NCI-H1092 treated with DMSO at 0.1 percent for 48 hours (cell line): ENCODE measurements at regions not wholly inside any gene's neighbourhood (a gene's known extent, or its start where the extent isn't known, plus 50 kb on each side); places are given as distances from the start of the nearest gene placed in this dataset.

Experiments
- DNase-seq: peaks from one replicate; lab custom pipeline; 2025; lab: John Stamatoyannopoulos, UW

DNA sequence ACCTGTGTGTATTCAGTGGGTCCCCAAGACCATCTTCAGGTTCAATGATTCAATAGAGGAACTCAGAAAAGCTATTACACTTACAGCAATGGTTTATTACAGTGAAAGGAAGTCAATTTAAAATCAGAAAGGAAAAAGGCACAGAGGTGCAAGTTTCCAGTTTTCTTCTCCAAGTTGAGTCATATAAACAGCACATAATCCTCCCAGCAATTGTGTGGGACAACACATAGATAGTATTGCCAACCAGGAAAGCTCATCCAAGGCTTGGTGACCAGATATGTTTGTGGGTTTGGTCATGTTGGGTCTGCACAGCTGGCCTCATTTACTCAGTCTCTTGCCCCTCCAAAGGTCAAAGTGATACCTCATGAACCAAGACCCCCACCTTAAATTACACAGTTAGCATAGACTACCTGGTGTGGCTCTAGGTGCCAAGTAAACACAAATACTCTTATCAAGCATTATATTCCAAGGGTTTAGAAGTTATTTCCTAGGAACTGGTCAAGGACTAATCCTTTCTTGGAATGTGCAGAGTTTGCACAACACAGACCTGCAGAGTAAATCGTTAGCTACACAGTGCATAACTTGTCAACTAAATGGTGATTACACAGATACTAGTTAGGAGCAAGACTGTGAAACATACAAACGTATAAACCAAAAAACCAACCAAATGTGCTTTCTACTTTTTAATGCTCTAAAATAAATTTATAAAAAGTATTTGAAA lies 777.3 kb downstream of the PCDH18 start:
- DNase-seq: no peak

DNA sequence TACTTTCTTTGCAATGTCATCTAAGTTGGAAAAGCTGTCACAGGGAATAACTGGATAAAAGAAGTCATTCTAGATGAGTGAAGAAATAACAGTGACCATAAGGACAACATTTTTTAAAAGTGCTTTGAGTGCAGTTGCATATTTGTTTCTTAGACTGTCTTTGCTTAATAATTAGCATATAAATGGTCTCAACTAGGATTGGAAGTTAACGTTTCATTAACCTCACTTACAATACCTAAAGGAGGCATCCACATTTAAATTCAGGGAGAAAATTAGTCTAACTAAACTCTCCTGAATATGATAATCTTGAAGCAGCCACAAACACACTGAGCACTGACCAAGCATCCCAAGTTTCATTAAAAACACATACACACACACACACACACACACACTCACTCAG lies 780.7 kb downstream of the PCDH18 start:
- DNase-seq: no peak

DNA sequence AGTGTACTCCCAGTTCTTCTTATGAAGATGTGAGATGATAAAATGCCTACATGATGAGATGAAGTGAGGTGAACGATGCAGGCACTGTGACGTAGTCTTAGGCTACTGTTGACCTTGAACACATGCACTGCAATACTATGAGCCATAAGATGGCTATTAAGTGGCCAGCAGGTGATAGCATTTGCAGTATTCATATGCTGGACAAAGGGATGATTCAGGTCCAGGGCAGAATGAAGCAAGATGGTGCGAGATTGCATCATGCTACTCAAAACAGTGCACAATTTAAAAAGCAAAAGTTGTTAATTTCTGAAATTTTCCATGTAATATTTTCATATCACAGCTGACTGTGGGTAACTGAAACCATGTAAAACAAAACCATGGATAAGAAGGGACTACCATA lies 781.4 kb downstream of the PCDH18 start:
- DNase-seq: no peak

DNA sequence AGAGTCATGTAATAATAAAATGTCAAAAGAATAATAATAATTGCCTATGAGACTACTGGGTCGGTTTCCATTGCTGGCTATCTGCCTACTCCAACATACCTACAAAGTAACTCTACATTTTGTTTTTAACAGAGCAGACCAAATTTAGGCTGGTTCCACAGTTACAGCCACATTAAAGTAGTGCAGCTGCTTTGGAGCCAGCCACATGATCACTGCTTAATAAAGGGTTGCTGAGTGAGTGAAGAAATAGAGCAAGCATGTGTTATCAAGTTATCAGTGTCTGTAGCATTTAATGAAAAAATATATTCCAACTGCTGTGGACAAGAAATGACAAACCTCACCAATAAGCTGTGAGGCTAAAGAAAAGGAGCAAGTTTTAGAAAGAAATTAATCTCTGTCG lies 782.3 kb downstream of the PCDH18 start:
- DNase-seq: no peak

DNA sequence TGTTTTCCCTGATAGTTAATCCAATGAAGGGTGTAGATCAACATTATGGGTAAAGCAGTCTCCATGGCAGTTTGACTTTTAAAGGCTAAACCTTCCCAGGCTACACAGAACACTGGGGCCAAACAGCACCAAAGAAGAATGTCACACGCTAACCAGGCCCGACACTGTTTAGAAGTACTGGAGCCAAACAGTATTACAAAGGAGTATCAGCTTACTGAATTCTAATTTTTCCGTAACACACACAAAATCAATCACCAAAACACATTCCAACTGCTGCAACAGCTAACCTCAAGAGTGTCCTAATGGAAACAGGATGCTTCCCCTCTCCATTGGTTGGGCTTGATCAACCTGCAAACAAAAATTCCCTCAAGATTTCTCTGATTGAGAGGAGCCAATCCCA lies 783.5 kb downstream of the PCDH18 start:
- DNase-seq: no peak

DNA sequence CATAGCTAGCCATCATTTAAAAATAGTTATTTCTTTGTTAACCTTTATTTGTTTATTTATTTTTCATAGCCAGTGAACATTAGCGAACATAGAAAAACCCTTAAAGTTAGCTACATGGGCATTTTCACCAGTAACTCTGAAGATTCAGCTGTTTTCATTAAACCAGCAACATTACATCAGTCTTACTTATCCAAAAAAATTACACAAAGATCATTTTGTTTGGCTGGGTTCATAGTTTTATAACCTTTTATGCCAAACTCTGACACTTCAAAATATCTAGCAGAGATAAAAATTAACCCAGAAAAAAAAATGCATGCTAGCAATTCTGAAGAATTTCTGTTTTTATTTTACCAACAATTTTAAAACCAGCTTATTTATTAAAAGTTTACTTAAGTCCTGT lies 784.1 kb downstream of the PCDH18 start:
- no peak for DNase-seq

DNA sequence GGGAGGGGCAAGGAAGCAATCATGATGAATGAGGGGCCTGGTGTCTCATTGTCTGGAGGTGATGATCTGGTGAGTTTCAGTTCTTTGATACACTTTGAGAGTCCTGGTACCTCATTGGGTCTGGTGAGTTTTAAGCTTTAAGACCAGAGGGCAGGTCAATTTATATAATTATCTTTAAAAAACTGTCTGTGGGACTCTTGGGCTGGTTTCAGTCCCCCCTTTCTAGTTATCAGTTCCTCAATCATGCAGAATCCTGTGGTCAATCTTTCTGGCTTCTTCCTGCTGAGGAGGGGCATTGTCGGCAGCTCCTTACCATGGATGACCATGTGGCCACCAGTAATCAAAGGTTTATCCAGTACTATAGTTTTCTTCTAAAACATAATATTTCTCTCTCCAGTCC lies 789.1 kb downstream of the PCDH18 start:
- no peak for DNase-seq

DNA sequence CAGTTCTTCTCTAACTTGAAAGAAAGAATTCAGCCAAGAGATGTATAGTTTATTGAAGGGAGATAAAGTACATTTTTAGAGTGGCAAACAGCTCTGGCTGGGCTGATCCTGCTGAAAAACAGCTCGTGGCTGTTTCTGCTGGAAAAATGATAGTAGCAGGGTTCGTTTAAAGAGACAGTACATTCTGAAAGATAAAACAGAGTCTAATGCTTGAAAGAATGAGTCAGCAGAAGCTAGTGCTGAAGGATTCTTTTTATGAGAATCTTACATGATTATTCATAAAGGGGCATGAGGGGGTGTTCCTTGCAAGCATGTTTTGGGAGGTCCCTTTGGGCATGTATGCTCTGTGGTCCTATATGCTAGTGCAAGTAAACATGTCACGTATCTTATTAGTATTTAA lies 790.0 kb downstream of the PCDH18 start:
- DNase-seq: no peak

DNA sequence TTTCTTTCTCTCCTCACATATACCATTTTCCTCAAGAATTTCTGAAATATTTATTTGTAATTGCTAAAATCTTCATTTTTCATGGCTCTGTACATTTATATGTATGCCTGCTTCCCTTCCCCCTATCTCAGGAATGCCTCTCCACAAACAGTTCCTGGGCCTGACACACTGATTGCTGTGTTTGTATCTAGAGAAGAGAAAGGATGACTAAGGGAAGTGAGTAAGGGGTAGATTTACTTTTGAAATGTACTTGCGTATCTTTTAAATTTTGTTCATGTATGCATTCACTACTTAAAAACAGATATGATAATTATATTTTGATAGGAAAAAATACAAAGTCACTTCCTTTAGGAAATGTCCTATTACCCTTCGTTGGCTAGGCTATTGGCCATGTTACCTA lies 790.8 kb downstream of the PCDH18 start:
- no peak for DNase-seq

DNA sequence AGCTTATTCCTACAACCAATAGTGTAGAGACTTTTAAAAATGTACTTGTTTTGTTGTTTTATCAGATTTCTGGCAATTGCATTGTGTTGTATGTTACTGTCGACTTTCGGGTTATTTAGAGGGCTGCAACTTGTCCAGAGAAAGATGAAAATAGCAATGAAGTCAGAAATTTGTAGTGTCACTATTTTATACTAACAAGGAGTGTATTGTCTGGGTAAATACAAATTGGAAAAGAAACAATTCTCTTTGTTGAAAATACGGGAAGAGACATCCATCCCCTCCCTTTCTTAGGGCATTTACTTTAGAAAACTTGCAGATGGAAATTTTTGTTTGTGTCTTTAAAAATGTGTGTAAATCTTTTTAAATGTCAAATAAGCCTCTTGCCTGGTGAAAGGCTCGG lies 792.0 kb downstream of the PCDH18 start:
- DNase-seq: no peak

DNA sequence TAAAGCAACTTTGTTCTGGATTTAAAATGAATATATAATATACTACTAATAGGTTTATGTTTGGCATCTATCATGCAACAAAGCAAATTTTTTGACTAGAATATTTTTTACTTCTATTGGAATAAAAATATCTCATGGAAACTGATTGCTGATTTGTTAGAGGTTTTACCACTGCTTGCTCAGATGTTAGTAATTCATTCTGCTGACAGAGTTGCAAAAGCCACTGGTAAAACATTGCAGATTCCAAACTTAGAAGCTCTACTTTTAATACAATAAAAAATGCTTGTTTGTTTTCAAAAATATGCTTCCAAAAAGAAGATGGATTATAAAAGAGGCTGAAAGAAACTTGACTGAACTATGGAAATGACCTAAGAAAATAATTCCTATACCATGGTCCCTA lies 795.2 kb downstream of the PCDH18 start:
- DNase-seq: no peak

DNA sequence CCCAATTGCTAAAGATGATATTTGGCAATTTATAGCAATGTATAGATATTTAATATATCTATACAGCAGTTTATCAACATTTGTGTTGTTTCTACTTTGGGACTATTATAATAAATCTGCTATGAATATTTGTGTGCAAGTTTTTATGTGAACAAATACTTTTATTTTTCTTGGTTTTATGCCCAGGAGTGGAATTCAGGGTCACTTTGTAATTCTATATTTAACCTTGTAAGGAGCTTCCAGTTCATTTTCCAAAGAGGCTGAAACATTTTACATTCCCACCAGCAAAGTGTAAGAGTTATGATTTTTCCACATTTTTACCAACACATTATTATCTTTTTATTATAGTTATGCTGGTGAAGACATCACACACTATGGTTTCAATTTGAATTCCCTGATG lies 801.3 kb downstream of the PCDH18 start:
- no peak for DNase-seq

DNA sequence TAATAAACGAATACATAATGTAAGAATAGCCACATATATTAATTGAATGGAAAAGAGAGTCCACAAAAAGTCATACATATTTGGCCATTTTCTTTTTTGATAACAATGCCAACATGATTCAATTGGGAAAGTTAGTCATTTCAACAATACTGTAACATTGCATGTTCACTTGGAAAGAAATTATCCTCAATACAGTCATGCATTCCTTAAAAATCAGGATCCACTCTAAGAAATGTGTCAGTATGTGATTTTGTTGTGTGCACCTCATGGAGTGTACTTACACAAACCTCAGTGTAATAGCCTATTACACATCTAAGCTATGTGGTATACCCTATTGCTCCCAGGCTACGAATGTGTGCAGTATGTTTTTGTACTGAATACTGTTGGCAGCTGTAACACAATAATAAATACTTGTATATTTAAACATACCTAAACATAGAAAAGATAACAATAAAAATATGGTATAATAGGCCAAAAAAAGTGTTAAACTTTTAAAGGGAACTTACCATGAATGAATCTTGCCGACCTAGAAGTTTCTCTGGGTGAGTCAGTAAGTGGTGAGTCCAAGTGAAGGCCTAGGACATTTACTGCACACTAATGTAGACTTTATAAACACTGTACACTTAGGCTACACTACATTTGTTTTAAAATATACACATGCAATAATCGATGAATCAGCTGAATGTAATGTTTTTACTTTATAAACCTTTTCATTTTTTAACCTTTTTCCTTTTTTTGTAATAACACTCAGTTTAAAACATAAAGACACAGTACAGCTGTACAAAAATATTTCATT lies 806.8 kb downstream of the PCDH18 start:
- DNase-seq: no peak

DNA sequence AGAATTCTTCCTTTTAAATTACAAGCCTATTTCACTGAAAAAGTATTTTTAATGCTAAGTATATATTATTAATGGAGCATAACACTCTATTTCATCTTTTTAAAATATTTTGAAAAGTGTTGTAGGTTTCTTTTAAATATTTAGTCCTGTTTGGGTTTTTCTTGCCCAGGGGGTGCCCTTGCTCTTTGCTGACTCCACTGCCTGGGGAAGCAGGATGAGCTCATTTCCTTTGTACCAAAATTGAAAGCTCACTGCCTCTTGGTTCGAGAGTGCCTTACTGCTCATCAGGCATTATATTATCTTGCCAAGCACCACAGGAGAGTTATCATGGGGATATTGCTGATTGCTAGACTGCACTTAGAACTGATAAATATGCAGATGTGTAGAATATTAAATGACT lies 819.2 kb downstream of the PCDH18 start:
- DNase-seq: no peak

DNA sequence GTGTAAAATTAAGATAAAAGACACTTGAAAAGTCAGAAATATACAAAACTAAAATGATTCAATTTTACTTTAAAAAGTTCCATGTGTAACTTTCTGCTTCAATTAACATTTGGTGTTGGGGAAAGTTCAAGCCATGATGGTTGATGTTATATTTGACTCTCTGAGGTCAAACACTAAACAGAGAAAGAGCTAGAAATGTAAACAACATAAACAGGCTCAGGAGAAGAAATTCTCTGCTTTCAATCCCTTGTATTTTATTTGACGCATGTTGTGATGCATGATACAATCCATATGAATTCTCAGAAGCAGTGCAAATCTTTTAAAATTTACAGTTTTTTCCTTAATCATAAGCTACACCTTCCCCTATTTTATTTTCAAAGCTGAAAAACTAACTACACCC lies 822.4 kb downstream of the PCDH18 start:
- no peak for DNase-seq

DNA sequence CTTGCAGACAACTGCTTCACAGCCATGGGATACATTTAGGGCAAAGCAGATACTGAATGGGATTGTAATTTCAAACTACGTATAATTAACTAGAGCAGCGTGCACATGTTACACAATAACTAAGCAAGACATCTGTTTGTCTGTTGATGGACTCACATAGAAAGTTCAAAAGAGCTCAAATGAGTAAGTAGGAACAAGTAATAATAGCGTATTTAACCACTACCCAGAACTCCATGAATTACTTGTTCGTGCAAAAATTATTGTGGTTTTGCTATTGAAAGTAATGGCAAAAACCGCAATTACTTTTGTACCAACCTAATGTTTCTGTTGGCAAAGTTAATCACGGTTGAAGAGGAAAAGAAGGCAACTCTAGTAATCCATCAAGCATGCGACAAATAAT lies 825.4 kb downstream of the PCDH18 start:
- DNase-seq: no peak

DNA sequence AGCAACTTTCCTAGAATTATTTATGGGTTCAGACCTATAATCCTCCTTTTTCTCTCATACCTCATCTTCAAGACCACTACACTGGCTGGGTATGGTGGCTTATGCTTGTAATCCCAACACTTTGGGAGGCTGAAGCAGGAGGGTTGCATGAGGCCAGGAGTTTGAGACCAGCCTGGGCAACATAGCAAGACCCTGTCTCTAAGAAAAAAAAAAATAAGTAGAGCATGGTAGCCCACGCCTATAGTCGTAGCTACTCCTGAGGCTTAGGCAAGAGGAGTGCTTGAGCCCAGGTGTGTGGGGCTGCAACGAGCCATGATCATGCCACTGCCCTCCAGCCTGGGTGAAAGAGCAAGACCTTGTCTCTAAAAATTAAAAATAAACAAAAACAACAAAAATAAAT lies 832.4 kb downstream of the PCDH18 start:
- DNase-seq: no peak

DNA sequence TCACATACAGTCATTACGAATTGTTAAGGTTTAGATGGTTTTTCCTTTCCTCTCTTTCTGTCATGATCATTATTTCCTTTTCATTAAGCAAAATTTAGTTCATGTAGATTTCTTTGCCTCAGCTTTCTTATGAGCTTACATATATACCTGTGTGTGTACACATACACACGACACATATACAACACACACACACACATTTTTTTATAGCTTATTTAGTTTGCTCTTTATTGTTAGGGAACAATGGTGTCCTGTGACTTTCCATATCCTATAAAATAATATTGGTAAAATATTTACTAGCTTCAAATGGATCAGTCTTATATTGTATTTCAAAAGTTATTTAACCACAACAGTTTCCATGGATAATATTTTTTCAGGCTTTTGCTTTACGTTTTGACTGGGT lies 840.7 kb downstream of the PCDH18 start:
- DNase-seq: no peak

DNA sequence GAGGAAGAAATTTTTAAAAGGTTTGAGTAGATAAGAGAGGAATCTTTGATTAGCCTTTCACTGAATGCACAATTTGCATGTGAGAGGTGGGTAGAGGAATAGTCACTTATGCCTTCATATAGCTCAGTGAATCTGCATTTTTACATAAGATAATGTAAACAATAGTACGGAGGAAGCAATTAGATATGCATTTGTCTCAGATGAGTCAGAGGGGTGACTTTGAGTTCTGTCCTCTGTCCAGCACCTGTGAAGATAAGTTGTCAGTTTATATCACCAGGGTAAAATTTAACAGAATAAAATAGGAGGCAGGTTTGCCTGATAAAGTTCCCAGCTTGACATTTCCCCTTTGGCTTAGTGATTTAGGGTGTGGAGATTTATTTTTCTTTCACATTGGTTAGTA lies 841.9 kb downstream of the PCDH18 start:
- DNase-seq: no peak

DNA sequence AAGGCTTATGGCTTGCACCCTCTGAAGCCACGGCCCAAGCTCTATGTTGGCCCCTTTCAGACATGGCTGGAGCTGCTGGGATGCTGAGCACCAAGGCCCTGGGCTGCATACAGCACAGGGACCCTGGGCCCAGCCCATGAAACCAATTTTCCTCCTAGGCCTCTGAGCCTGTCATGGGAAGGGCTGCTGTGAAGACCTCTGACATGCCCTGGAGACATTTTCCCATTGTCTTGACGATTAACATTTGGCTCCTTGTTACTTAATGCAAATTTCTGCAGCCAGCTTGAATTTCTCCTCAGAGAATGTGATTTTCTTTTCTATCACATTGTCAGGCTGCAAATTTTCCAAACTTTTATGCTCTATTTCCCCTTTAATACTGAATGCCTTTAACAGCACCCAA lies 844.7 kb downstream of the PCDH18 start:
- DNase-seq: no peak

DNA sequence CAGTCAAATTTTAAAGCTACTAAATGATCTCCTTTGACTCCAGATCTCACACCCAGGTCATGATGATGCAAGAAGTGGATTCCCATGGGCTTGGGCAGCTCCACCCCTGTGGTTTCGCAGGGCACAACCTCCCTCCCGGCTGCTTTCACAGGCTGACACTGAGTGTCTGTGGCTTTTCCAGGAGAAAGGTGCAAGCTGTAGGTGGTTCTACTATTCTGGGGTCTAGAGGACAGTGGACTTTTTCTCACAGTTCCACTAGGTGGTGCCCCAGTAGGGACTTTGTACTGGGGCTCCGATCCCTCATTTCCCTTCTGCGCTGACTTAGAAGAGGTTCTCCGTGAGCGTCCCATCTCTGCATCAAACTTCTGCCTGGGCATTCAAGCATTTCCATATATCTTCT lies 845.2 kb downstream of the PCDH18 start:
- no peak for DNase-seq

DNA sequence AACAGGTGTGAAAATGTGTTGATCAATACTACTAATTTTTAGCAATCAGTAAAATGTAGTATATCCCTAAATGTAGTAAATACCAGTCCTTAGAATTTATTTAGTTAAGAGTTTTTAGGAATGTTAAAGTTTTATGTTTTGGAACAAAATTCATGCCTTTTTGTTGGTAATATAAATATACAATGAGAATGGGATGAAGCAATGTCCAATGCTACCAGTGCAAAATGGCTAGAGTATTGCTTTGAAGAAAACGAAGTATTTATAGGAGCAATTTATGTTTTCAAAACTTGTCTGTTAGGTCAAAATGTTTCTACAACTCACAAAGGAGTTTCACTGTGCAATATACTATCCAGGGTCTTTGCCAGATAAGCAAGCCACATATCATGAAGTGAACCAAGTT lies 851.5 kb downstream of the PCDH18 start:
- no peak for DNase-seq

DNA sequence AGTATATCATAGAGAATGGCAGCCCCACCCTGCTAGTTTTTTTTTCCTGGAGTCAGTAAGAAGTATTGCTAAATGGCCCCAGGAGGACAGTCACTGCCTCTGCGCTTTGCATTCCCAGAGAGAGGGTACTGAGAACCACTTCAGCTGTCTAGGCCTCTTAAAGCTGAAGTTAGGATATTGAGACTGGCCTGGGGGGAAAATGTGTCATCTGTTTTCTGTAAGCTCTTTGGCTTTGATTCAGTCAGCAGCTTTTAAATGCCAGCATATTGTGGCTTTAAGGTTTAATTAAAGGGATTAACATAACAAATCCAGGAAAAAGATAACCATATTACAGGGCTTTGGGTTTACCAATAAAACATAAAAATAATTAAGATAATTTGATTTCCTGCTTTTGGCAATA lies 852.0 kb downstream of the PCDH18 start:
- DNase-seq: no peak

DNA sequence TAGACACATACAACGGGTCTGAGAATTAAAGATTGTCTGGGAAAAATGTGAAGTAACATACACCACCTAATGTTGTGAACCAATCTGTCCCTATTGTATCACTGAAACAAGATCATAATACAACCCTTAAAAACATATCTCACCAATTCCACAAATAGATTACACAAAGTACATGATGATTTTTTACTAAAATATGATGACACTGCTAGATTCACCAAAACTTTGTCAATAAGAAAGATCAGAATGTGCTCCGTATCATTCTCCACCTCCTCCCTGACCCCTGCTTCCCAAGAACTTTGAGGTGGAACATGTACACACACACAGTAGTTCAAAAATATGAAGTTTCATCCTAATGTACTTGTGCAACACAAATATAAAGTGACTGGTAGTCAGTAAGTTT lies 862.0 kb downstream of the PCDH18 start:
- no peak for DNase-seq
